HepG2 (cell line): ENCODE measurements at regions not wholly inside any gene's neighbourhood (a gene's known extent, or its start where the extent isn't known, plus 50 kb on each side); places are given as distances from the start of the nearest gene placed in this dataset.

Experiments used
- ATAC-seq: fragments of 200-7000 bp; cut with Tn5 transposase; 3 replicates; pipeline ENCODE4 v1.9.1; 2020; ENCODE audit warnings: mild to moderate bottlenecking, moderate library complexity
- BruUV-seq: library from RNA; stranded (reverse); fragments of 400-500 nt; replicated peaks from 2 replicates; lab custom pipeline; 2021; lab: Mats Ljungman, UMichigan
- CTCF ChIA-PET: fragments of 300-600 bp; formaldehyde crosslinking; extraction: SDS; loops from one replicate; lab custom pipeline; 2021; ENCODE audit warnings: low total read pairs, inconsistent platforms, low intra/inter-chr PET ratio; lab: Yijun Ruan, JAX
- POLR2A ChIA-PET: fragments of 350-600 bp; sonication (Branson Sonifier 250); formaldehyde crosslinking; loops from one replicate; lab custom pipeline; 2020; ENCODE audit warnings: antibody characterized with exemption, inconsistent platforms; lab: Yijun Ruan, JAX
- DNase-seq: peaks from one replicate; pipeline ENCODE4 v3.0.0-alpha.2; 2015; ENCODE audit warnings: low spot score
- FAIRE-seq: peaks from 3 replicates; lab custom pipeline; 2011; peaks lifted over from hg19 to GRCh38; lab: Jason Lieb, UNC
- H2AFZ ChIP-seq: one replicate; pipeline ENCODE4 v1.6.1; 2011; ENCODE audit warnings: low read length, inconsistent platforms
- H3K27ac ChIP-seq: fragments of 300-600 bp; 3 replicates; pipeline ENCODE4 v1.8.0; 2011; ENCODE audit warnings: mixed run types, mild to moderate bottlenecking, mixed read lengths, low read length, inconsistent platforms; ENCODE audit not compliant: insufficient read depth; ENCODE audit errors: extremely low read length
- H3K27me3 ChIP-seq, 2 experiments: fragments of 200-600 bp in 1 of 2; 2 replicates in 1 of 2; 3 replicates in 1 of 2; pipeline versions ENCODE4 v1.6.0 to v1.8.0; 2011; ENCODE audit warnings: low read length in 2 of 2, mild to moderate bottlenecking in 2 of 2, moderate library complexity in 2 of 2, inconsistent platforms in 1 of 2; ENCODE audit not compliant: insufficient read depth in 2 of 2, control insufficient read depth in 1 of 2
- H3K36me3 ChIP-seq, 2 experiments: fragments of 200-600 bp in 1 of 2; replicated peaks in 1 of 2; 2 replicates in 1 of 2; 3 replicates in 1 of 2; pipeline versions ENCODE4 v1.5.1 to v1.8.0; 2011; ENCODE audit warnings: low read length in 2 of 2, inconsistent platforms in 1 of 2; ENCODE audit not compliant: insufficient read depth in 2 of 2, control insufficient read depth in 1 of 2
- H3K4me1 ChIP-seq: 2 replicates; pipeline ENCODE4 v1.5.1; 2012; ENCODE audit warnings: low read length, inconsistent platforms; ENCODE audit not compliant: insufficient read depth
- H3K4me2 ChIP-seq: 2 replicates; pipeline ENCODE4 v1.6.0; 2011; ENCODE audit warnings: low read depth, low read length, inconsistent platforms
- H3K4me3 ChIP-seq, 3 experiments: fragments of 200-600 bp in 1 of 3; sonication (generic), shearing (Covaris generic) in 1 of 3; replicated peaks in 1 of 3; 2 replicates each; pipeline ENCODE4 v1.5.1; 2011 to 2016; ENCODE audit warnings: low read length in 3 of 3, inconsistent platforms in 2 of 3, low read depth in 2 of 3, mild to moderate bottlenecking in 2 of 3, control low read depth in 1 of 3, mixed read lengths in 1 of 3; ENCODE audit not compliant: insufficient read depth in 1 of 3
- H3K79me2 ChIP-seq: one replicate; pipeline ENCODE4 v1.6.1; 2011; ENCODE audit warnings: low read length, inconsistent platforms; ENCODE audit not compliant: insufficient read depth
- H3K9ac ChIP-seq: 2 replicates; pipeline ENCODE4 v1.6.0; 2011; ENCODE audit warnings: mild to moderate bottlenecking, low read depth, low read length, inconsistent platforms; ENCODE audit not compliant: insufficient read depth
- H3K9me3 ChIP-seq: 2 replicates; pipeline ENCODE4 v1.5.1; 2012; ENCODE audit warnings: mild to moderate bottlenecking, low read length
- H4K20me1 ChIP-seq: 2 replicates; pipeline ENCODE4 v1.6.0; 2011; ENCODE audit warnings: inconsistent platforms, mild to moderate bottlenecking, low read length, moderate library complexity; ENCODE audit not compliant: insufficient read depth
- CENPX ChIP-seq: sonication (generic); formaldehyde crosslinking; IDR thresholded peaks from 2 replicates; pipeline ENCODE4 v1.9.0; 2021; ENCODE audit warnings: mild to moderate bottlenecking, missing genetic modification reagents, moderate library complexity
- CREBL2 ChIP-seq: sonication (generic); formaldehyde crosslinking; IDR thresholded peaks from 2 replicates; pipeline ENCODE4 v1.8.1; 2023; ENCODE audit warnings: missing genetic modification reagents, mild to moderate bottlenecking, borderline replicate concordance
- CTCF ChIP-seq: sonication (generic); formaldehyde crosslinking; IDR thresholded peaks from 2 replicates; pipeline ENCODE4 v1.5.0; 2020; ENCODE audit warnings: mild to moderate bottlenecking, missing genetic modification reagents, moderate library complexity
- HES4 ChIP-seq: sonication (generic); formaldehyde crosslinking; IDR thresholded peaks from 2 replicates; pipeline ENCODE4 v1.9.0; 2021; ENCODE audit warnings: mild to moderate bottlenecking, missing genetic modification reagents, borderline replicate concordance
- HNF4A ChIP-seq: sonication (generic); formaldehyde crosslinking; IDR thresholded peaks from 2 replicates; pipeline ENCODE4 v1.4.0; 2020; ENCODE audit warnings: missing genetic modification reagents
- MTF1 ChIP-seq: sonication (generic); formaldehyde crosslinking; IDR thresholded peaks from 2 replicates; pipeline ENCODE4 v1.5.0; 2020; ENCODE audit warnings: missing genetic modification reagents
- MTF2 ChIP-seq: sonication (generic); formaldehyde crosslinking; IDR thresholded peaks from 2 replicates; pipeline ENCODE4 v1.5.0; 2020; ENCODE audit warnings: missing genetic modification reagents, borderline replicate concordance
- MXD3 ChIP-seq: IDR thresholded peaks from 2 replicates; pipeline ENCODE4 v1.6.1; 2016; ENCODE audit warnings: mild to moderate bottlenecking, missing biosample characterization, missing genetic modification reagents
- NR3C1 ChIP-seq: sonication (generic); formaldehyde crosslinking; IDR thresholded peaks from 2 replicates; pipeline ENCODE4 v1.4.0; 2020; ENCODE audit warnings: missing genetic modification reagents
- POLR2A ChIP-seq, 2 experiments: IDR thresholded peaks; 2 replicates each; pipeline ENCODE4 v1.6.1; 2011; ENCODE audit warnings: low read depth in 2 of 2, low read length in 2 of 2, mild to moderate bottlenecking in 1 of 2, moderate library complexity in 1 of 2; ENCODE audit not compliant: insufficient read depth in 1 of 2
- U2AF2 ChIP-seq: fragments of 200-400 bp; formaldehyde crosslinking; IDR thresholded peaks from 2 replicates; pipeline ENCODE4 v1.6.1; 2017; ENCODE audit warnings: low read depth, mild to moderate bottlenecking, low read length
- ZBTB1 ChIP-seq: sonication (generic); formaldehyde crosslinking; IDR thresholded peaks from 2 replicates; pipeline ENCODE4 v1.4.0; 2020; ENCODE audit warnings: missing genetic modification reagents, borderline replicate concordance
- ZBTB25 ChIP-seq: IDR thresholded peaks from 2 replicates; pipeline ENCODE4 v1.6.1; 2018; ENCODE audit warnings: missing genetic modification reagents
- ZBTB37 ChIP-seq: sonication (generic); formaldehyde crosslinking; IDR thresholded peaks from 2 replicates; pipeline ENCODE4 v1.4.0; 2020; ENCODE audit warnings: mild to moderate bottlenecking, missing genetic modification reagents
- ZNF205 ChIP-seq: IDR thresholded peaks from 2 replicates; pipeline ENCODE4 v1.6.1; 2018; ENCODE audit warnings: missing biosample characterization, missing genetic modification reagents
- ZNF746 ChIP-seq: sonication (generic); formaldehyde crosslinking; IDR thresholded peaks from 2 replicates; pipeline ENCODE4 v1.8.0; 2022; ENCODE audit warnings: mild to moderate bottlenecking, missing genetic modification reagents
- ZNF879 ChIP-seq: sonication (generic); formaldehyde crosslinking; IDR thresholded peaks from 2 replicates; pipeline ENCODE4 v1.8.1; 2023; ENCODE audit warnings: missing genetic modification reagents
- ZZZ3 ChIP-seq: sonication (generic); formaldehyde crosslinking; IDR thresholded peaks from 2 replicates; pipeline ENCODE4 v1.4.0; 2020; ENCODE audit warnings: missing genetic modification reagents, mild to moderate bottlenecking, borderline replicate concordance
- WGBS: methylation state at CpG from one replicate; pipeline ENCODE4 v1.1.6; 2017; ENCODE audit warnings: low lambda C conversion rate; 5-methylcytosine and 5-hydroxymethylcytosine counted together
- in situ Hi-C: cut with HindIII; loops from 2 replicates; pipeline ENCODE4 v1.10.0; 2017; ENCODE audit warnings: low pct_unique_long_range_greater_than_20kb; ENCODE audit not compliant: extremely low pct_ligation_motif_present
- intact Hi-C: fragments of 100-400 bp; cut with micrococcal nuclease; formaldehyde crosslinking; loops from one replicate; pipeline ENCODE4 v1.10.0; 2022; ENCODE audit not compliant: unreplicated experiment

- no peaks in the 10 kb centered on the region for H3K9me3 ChIP-seq
- BruUV-seq = no TSS peak
- ATAC-seq = no peak
- DNase-seq = no peak
- no peak overlapping the region for H3K9ac ChIP-seq
- H3K36me3 ChIP-seq = no peaks in the 10 kb centered on the region
- 0% methylated on average over 3 of the region's 3 CpGs for WGBS
- H3K27ac ChIP-seq = no peak overlapping the region
- H4K20me1 ChIP-seq = no peaks in the 10 kb centered on the region
- H3K4me1 ChIP-seq = no peaks in the 10 kb centered on the region
- CTCF ChIA-PET = no interaction called here
- peak overlapping the region; percentile 33 for H2AFZ ChIP-seq
- in situ Hi-C loops (no loop called here), intact Hi-C loops (loop anchor here (5.0 kb wide), 1 partner anchor 333 kb away; no protein-coding TSS in a partner anchor)
- no peak overlapping the region for H3K4me2 ChIP-seq
- POLR2A ChIA-PET = no interaction called here
- H3K4me3 ChIP-seq = no peak overlapping the region
- no peaks in the 10 kb centered on the region for H3K27me3 ChIP-seq
- no peak for FAIRE-seq
- H3K79me2 ChIP-seq = no peaks in the 10 kb centered on the region
- TF ChIP-seq CREBL2 (CRISPR knock-in tag) = no peak
- TF ChIP-seq MTF2 (CRISPR knock-in tag) = no peak
- TF ChIP-seq ZBTB1 = no peak
- no peak for TF ChIP-seq MXD3 (CRISPR knock-in tag)
- no peak for TF ChIP-seq NR3C1
- TF ChIP-seq MTF1 = no peak
- TF ChIP-seq ZZZ3 (CRISPR knock-in tag) = no peak
- no peak for TF ChIP-seq CTCF (CRISPR knock-in tag)
- no peak for TF ChIP-seq U2AF2
- TF ChIP-seq ZNF746 (CRISPR knock-in tag) = no peak
- no peak for TF ChIP-seq ZBTB25 (CRISPR knock-in tag)
- no peak for TF ChIP-seq HES4 (CRISPR knock-in tag)
- TF ChIP-seq ZNF205 = no peak
- TF ChIP-seq HNF4A (CRISPR knock-in tag) = no peak
- TF ChIP-seq POLR2A (IDR thresholded peaks at IDR 0.05; ENCODE audit: insufficient read depth in 1 of 2, low read depth in 2 of 2, low read length in 2 of 2) = no peak
- TF ChIP-seq ZNF879 = no peak
- TF ChIP-seq ZBTB37 (CRISPR knock-in tag) = no peak
- TF ChIP-seq CENPX = no peak
These were observed 256.9 kb upstream of the RASA1 start for GRCh38 chr5:87010736-87011135.
